Activated CD8-positive, alpha-beta memory T cell treated with anti-CD3 and anti-CD28 coated beads, Interleukin-2, amount 50 U/mL, for 1 hour (primary cell): ENCODE measurements at regions not wholly inside any gene's neighbourhood (a gene's known extent, or its start where the extent isn't known, plus 50 kb on each side); places are given as distances from the start of the nearest gene placed in this dataset.

Experiments used
- DNase-seq: peaks from one replicate; pipeline ENCODE4 v3.0.0-alpha.2; 2020; ENCODE audit errors: extremely low read depth

DNA sequence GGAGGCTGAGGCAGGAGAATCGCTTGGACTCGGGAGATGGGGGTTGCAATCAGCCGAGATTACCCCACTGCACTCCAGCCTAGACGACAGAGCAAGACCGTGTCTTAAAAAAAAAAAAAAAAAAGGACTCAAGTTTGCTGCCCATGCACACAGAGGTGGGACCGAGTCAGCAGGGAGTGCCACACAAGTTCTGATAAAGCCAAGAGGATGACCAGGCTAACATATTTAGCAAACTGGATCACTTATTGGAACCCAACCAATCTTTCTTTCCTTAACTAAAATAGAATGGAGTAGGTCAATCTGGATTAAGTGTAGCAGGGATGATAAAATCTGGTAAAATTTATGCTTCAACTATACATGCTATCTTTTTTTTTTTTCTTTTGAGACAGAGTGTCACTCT, 190.4 kb upstream of the FOXN3 start:
- DNase-seq: no peak

DNA sequence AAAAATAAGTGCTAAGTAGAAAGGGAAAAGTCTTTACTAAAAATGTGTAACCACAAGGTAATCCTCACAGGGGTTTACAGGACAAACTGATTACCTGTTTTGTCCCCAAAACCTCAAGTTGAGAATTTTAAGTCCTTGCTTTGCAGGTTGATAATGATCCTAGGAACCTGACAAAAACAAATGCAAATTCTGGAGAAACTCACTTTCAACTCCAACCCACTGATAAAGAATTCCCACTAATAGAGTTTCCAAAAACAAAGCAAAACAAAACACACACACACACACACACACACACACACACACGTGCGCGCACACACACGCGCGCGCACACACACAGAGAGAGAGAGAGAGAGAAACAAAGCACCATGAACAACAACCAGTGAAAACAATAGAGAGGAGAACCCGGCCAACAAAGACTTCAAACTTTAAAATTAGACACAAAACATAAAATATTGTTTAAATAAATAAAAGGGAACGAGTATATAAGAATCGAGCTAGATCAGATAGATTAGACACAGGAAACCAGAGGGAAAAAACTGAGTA, 187.0 kb upstream of the FOXN3 start:
- no peak for DNase-seq

DNA sequence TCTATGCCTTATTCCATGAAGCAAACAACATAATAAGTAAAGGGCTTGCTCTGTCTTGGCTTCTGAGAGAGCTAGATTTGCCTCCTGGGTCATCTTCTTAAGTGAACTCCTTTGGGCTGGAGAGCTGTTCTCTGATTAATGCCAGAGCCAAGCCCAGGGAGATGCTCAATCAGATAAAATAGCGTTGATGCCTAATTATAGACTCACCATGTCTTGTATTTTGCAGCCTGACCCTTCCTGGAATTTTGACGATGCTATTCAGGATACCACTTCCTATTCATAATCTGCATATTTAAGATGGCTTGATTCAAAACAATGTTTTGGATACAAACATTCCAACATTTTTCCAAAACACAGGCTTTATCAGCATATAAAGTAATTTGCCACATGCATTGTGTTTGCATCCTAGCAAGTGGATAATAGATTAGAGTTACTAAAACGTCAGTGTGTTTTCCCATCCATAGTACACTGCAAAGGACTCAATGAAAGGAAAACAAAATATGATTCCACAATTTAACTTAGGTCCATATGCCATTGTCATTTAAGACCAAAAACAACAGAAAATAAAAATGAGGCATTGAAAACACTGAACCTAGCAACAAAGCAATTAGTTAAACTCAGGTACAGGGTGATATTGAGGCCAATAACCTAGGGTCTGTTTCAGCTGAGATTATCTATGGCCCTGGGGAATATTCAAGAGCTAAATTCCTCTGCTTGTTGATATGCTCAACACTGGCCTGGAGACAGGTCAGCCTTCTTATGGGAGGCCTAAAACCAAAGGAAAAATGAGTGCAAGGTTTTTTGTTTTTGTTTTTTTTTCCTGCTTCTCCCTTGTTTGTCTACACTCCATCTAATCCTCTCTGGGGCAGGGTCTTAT, 184.2 kb upstream of the FOXN3 start:
- DNase-seq: no peak

DNA sequence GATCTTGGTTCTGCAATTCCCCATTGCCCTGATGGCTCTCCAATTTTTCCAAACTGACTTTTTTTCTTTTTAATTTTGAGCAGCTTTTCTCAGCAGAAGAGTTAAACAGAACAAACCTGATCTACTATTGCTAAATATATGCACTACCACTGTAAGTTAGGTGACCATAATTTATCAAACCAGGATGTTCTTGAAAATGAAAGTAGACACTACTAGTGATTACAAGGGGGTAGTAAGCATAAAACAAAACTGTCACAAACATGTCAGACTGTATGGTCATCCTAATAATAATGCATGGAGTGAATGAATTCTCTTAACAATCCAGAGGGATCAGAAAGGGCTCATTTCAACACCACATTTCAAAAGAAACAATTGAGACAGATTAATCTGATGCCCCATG, 183.0 kb upstream of the FOXN3 start:
- DNase-seq: no peak

DNA sequence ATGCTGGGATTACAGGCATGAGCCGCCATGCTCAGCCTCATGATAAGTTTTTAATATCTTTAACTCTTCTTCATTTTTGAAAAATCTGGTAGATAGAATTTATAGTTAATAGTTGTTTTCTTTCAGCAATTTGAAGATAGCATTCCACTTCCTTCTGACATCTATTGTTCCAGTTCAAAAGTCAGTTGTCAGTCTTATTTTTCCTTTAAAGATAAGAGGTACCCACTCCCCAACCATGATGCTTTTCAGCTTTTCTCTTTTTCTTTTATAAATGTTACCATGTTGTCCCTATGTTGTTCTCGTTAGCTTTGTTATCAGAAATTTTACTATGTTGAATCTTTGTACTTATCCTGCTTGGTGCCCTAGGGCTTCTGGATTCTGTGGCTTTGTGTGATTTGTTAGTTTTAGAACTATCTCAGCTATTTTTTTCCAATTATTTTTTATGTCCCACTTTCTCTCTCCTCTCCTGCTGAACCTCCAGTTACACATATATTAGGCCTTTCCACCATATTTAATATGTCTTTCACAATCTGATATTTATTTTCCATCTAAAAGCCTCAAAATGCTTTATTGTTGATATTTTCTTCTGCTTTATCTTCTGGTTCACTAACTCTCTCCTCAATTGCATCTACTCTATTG, 181.6 kb upstream of the FOXN3 start:
- no peak for DNase-seq

DNA sequence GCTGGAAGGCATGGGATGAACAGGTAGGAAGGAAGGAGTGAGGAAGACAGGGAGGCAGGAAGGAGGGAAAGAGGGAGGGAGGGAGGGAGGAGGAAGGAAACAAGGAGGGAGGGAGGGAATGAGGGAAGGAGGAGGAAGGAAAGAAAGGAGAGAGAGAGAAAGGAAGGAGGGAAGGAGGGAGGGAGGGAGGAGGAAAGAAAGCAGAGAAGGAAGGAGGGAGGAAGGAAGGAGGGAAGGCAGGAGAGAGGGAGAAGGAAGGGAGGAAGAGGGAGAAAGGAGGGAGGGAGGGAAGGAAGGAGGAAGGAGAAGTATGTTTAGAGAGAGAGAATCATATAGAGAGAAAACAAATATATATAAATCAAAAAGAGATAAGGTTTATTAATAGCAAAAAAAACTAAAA, 175.9 kb upstream of the FOXN3 start:
- no peak for DNase-seq

DNA sequence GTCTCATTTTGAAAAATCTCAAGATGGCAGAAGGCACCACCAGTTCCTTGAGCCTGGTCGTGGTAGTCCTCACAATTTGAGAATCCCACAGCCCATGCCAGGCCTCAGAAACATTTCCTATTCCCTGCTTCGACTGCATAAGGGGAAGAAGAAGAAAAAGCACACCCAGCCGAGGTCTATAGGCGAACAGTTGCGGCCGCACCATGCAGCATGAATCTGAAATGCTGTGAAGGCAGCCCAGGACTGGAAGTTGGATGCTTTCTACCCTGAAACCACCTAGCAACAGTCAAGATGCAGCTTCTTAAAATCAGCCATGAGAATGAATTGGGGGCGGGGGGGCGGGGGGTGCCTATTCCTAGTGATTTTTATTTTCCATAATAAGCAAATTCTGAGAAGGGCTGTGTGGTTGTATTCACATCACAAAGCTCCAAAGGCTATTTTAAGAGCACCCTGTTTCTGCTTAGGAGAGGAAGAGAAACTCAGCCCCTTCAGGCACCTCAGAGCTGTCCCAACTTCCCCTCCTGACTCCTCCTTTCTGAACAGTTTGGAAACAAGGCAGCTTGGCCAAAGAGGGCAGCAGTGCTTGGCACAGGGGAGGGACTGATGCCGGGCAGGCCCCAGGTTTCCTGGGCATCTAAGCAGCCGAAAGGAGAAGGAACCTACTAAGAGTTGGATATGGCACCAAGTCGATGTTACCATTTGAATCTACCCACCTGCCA, 172.5 kb upstream of the FOXN3 start:
- no peak for DNase-seq

DNA sequence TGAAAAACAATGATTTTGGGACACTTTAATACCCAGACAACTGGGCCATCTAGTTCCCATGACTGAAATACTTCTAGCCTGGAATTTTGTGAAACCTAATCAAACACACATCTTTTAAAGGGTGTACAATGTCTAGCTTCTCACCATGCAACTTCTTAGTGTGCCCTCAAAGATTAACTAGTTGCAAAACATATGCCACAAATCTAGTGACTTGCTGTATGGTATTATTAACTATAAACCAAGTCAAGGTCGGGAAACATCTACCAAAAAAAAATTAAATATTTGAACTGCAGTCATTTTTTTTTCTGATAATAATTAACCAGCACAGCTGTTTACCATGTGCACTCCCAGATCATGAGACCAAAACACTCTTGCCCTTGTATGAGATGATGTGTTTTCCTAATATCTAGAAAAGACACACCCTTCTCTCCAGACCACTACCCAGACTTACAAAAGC, 171.8 kb upstream of the FOXN3 start:
- DNase-seq: no peak

DNA sequence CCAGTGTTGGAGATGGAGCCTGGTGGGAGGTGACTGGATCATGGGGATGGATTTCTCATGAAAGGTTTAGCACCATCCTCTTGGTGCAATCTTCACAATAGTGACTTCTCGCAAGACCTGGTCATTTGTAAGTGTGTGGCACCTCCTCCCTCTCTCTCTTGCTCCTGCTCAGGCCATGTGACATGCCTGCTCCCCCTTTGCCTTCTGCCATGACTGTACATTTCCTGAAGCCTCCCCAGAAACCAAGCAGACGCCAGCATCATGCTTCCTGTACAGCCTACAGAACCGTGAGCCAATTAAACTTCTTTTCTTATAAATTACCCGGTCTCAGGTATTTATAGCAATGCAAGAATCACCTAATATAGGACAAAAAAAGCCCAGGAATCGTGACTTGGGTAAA, 171.0 kb upstream of the FOXN3 start:
- no peak for DNase-seq

DNA sequence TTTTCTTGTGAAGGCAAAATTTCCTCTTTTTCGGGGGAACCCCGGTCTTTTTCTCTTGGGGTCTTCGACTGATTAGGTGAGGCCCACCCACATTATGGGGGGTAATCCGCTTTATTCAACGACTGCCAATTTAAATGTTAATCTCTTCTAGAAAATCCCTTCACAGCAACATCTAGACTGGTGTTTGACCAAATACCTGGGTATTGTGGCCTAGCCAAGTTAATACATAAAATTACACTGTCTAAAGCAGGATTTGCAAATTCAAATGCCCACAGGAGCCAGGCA, 170.0 kb upstream of the FOXN3 start:
- no peak for DNase-seq

DNA sequence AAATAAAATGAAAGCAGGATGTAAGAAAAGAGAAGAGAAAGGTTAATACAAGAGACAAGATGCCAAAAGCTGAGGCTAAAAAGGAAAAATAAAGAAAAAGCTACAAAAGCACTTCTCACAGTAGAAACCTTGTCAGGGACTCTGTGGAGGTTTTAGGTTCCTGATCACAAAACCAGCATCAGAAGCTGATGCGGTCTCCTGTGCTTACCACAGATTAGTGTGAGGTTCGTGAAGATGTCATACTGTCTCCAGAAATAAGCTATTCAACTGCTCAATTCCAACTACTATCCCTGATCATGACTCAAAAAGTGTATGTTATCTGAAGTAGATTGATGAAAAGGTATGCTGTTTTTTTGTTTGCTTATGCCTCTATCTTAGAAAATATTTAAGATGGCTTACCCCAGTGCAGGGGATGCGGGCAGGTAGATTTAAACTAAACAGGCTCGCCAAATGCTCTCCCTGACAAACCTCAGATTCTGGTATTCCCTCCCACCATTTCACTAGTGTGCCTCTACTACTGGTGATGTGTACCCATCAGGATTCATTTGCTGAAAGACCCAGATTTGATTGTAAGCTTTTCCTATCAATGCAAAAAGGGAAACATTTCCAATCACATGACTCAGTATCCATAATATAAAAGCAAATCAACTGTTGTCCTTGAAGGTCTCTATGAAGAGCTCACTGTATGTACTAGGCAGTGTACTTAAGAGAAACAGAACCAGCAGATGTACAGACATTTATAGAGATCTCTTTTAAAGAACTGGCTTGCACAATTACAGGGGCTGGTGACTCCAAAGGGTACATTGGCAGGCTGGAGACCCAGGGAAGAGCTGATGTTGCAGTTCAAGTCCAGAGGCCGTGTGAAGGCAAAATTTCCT, 169.5 kb upstream of the FOXN3 start:
- DNase-seq: peak; percentile 24

DNA sequence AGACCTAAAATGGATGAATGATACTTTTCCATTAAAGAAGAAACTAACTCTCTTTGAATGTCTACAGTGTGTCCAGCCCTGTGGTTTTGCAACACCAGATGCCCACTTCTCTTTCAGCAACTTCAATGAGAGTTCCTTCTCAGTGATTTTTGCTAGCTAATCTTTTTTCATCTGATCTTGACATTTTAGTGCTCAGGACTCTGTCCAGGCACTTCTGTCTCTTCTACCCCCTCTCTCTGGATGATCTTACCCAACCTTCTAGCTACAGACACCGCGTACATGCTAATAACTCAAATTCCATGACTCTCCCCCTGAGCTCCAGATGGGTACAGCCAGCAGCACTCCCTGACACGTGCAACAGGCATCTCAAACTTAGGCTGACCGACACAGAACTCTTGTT, 161.1 kb upstream of the FOXN3 start:
- no peak for DNase-seq

DNA sequence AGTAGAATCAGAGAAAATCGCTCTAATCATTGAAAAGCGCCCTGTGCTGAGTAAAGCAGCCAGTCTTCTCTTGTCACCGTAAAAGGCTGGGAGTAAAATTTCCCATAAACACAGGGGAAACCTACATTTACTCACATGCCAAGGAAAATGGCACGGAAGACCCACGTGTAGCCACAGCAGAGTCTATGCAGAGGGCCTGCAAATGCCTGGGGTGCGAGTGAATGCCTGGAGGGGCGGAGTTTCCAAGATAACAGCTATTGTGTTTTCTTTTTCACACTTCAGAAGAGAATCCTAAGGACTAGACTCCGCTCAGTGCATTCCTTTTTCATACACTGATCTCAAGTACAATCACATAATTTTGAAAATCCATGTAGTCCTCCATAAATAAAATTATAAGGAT, 159.9 kb upstream of the FOXN3 start:
- no peak for DNase-seq

DNA sequence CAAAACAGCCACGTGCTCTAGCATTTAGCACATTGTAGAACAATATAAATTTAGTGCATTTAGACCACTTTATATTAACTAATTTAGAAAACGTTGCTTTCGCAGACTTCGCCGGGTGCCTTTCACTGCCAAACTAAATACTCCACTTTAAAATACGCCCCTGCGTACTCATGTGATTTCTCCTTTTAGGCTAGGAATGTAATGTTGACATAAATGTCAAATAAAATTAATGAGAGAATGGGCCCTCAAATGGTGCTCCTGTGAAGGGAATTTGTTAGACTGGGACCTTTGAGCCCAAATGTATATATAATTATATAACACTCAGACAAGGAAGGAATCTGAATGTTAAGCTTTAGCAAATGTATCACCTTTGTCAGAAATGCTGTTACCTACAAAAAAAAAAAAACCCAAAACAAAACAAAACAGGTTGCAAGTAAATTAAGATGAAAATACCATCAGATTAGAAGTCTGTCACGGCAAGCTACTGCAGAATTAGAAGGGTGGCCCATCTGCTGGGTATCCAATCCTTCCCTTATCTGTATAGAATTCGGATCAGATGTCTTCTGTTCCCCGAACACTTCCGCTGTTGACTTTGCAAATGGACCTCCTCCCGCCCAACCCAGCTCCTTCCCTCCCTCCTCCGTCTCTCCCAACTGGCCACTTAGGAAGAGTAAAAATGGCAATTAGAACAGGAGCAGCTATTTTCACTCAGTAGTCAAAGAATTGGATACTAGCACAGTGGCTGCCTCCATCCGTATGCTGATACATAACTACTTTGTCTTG, 159.3 kb upstream of the FOXN3 start:
- no peak for DNase-seq

DNA sequence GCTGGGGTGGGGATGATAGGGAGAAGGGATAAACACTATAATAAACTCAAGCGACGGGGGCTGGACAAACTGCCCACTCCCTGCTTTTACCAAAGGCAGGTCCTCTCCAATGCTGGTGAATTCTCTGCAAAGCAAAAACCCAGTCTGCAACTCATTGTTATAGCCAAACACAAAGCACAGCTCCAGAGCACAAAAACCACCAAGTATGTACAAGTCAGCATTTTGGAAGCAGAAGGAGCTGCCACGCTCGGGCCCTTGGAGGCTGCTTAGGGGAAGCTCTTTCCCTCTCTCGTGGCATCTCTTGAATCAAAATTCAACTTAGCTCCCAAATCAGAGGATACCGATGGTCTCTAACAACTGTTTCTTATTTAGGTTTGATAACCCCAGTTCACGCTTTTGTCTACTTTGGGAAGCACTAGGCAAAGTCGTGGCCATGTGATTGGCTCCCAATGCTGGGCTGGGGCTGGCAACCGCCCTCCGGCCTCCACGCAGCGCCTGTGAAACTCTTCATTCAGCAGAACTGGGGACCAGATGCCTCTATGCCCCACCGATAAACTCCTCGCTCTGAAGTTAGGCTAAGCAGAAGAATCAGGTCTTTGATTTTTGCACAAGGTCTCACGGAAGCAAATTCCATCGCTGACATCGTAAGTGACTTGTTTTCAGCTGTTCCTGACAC, 158.5 kb upstream of the FOXN3 start:
- no peak for DNase-seq

DNA sequence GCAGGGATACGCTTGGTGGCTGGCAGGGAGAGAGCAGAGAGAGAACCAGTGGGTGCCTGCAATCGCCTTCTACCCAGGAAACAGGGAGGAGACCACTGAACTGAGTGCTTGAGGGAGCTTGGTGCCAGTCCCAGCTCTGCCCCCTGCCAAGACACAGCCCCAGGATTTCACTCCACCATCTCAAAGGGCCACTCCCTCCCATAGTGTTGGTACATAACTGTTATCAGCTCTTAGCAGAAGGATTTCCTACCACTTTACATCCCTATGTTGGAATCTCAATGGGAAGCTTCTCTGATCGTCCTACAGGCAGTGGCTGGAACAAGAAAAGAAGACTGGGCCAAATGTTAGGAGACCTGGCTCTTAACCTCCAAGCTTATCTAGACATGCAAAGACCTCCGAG, 157.4 kb upstream of the FOXN3 start:
- DNase-seq: no peak

DNA sequence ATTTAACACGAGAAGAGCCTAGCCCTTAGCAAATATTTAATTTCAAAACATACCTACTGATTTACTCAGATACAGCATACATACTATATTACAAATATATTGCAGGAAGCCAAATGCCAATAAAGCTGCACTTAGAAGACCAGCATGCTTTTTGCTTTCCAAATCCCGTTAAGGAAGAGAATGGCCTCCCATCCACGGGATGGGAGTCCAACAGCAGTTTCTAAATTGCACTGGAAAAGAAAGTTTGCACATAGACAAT, 156.3 kb upstream of the FOXN3 start:
- DNase-seq: no peak

DNA sequence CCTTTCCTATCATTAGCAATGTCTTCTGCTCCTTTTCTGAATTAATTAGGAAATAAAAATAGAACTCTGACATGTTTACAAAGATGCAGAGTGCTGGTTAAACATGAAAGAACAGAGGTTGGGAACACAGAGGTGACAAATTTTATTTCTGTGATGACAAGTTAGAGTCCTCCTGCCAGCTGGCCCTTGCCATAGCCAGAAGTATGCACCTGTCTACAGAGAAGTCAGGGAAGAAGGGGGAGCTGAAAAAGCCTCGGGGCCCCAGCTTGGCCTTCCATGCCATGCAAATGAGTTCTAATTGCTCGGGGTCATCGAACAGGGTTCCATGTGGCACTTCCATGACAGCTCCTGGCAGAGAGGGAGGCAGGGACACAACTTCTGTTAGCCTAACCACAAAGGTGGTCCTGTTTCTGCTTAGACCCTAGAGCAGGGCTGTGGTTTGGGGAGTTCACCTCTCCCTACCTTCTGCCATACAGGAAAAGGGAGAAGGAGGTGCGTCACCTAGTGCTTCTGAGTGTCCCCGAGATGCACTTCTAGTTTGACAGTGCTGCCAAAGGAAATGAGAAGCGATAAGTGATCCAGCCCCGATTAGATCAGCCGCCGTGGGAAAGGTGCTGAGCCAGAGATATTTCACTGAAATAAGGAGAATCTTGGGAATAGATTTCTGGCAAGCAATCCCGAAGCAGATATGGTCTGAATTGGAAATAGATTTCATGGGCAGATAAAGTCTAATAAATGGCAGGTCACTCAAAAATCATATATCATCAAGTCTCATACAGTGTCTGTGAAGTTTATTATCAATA, 155.8 kb upstream of the FOXN3 start:
- no peak for DNase-seq

DNA sequence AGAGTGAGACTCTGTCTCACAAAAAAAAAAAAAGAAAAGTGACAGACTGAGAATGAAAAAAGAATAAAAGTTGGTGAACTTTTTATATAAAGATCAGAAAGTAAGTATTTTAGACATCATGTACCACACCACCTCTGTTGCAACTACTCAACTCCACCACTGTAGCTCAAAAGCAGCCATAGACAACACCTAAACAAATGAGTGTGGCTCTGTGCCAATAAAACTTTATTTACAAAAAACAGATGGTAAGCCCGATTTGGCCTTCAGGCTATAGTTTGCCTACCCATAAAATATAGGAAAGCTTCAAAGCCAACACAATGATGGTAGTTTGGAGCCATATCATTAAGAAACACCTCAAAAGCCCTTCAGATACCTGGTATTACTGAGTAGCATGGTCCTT, 154.5 kb upstream of the FOXN3 start:
- no peak for DNase-seq
